HCT116 (cell line): ENCODE measurements at regions not wholly inside any gene's neighbourhood (a gene's known extent, or its start where the extent isn't known, plus 50 kb on each side); places are given as distances from the start of the nearest gene placed in this dataset.

Experiments
- ATAC-seq: fragments of 200-7000 bp; cut with Tn5 transposase; 2 replicates; pipeline ENCODE4 v1.9.1; 2020; ENCODE audit warnings: mild to moderate bottlenecking, moderate library complexity
- BruUV-seq: library from RNA; stranded (reverse); fragments of 400-500 nt; replicated peaks from 2 replicates; lab custom pipeline; 2021; lab: Mats Ljungman, UMichigan
- CTCF ChIA-PET: fragments of 300-600 bp; sonication (Branson Sonifier 250); formaldehyde crosslinking; loops from one replicate; lab custom pipeline; 2021; ENCODE audit warnings: antibody characterized with exemption; lab: Charles Lee
- POLR2A ChIA-PET: fragments of 300-600, 350-600 bp; sonication (Branson Sonifier 250); formaldehyde crosslinking; loops from one replicate; lab custom pipeline; 2021; ENCODE audit warnings: antibody characterized with exemption; lab: Charles Lee
- RAD21 ChIA-PET, 2 experiments: fragments of 300-600 bp; sonication (Branson Sonifier 250); formaldehyde crosslinking; loops; one replicate each; lab custom pipeline; 2023; ENCODE audit warnings: low total read pairs in 2 of 2; ENCODE audit not compliant: uncharacterized antibody in 2 of 2, unreplicated experiment in 2 of 2, low non-redundant PET in 1 of 2; lab: Charles Lee
- DNase-seq: peaks from one replicate; pipeline ENCODE4 v3.0.0-alpha.2; 2010; ENCODE audit warnings: low read depth, low spot score
- H2AFZ ChIP-seq: fragments of 200-600 bp; shearing (Covaris generic), sonication (generic); 2 replicates; pipeline ENCODE4 v1.6.1; 2017; ENCODE audit warnings: low read depth, mixed run types, mixed read lengths, antibody characterized with exemption, low read length; ENCODE audit not compliant: poor library complexity, severe bottlenecking
- H3K27ac ChIP-seq: 2 replicates; pipeline ENCODE4 v1.5.1; 2012; ENCODE audit warnings: low read depth, low read length
- H3K27me3 ChIP-seq: fragments of 200-600 bp; sonication (generic); 2 replicates; pipeline ENCODE4 v1.6.1; 2016; ENCODE audit warnings: mixed run types, low read length, mixed read lengths; ENCODE audit not compliant: insufficient read depth
- H3K36me3 ChIP-seq, 2 experiments: fragments of 200-500 bp in 1 of 2; fragments of 200-600 bp in 1 of 2; sonication (Bioruptor generic) in 1 of 2; sonication (generic) in 1 of 2; 2 replicates each; pipeline versions ENCODE4 v1.5.1 to v1.6.1; 2014 to 2016; ENCODE audit warnings: low read length in 2 of 2, inconsistent platforms in 1 of 2, mixed read lengths in 1 of 2, mixed run types in 1 of 2; ENCODE audit not compliant: insufficient read depth in 2 of 2, control insufficient read depth in 1 of 2
- H3K4me1 ChIP-seq, 2 experiments: fragments of 200-600 bp in 1 of 2; sonication (generic) in 1 of 2; 2 replicates each; pipeline versions ENCODE4 v1.5.1 to v1.6.1; 2012 to 2017; ENCODE audit warnings: low read length in 2 of 2, inconsistent platforms in 1 of 2, mild to moderate bottlenecking in 1 of 2, mixed read lengths in 1 of 2, mixed run types in 1 of 2, moderate library complexity in 1 of 2; ENCODE audit not compliant: insufficient read depth in 2 of 2, control insufficient read depth in 1 of 2
- H3K4me2 ChIP-seq: fragments of 200-600 bp; sonication (generic); 2 replicates; pipeline ENCODE4 v1.6.1; 2017; ENCODE audit warnings: mixed run types, low read length, mixed read lengths
- H3K4me3 ChIP-seq, 2 experiments: fragments of 200-600 bp in 1 of 2; sonication (generic) in 1 of 2; replicated peaks in 1 of 2; 2 replicates each; pipeline ENCODE4 v1.5.1; 2011 to 2016; ENCODE audit warnings: low read length in 2 of 2, control low read depth in 1 of 2, low read depth in 1 of 2, mild to moderate bottlenecking in 1 of 2, mixed read lengths in 1 of 2, mixed run types in 1 of 2
- H3K79me2 ChIP-seq: fragments of 200-600 bp; sonication (generic); 2 replicates; pipeline ENCODE4 v1.6.1; 2017; ENCODE audit warnings: mild to moderate bottlenecking, mixed run types, low read length, moderate library complexity, mixed read lengths; ENCODE audit not compliant: insufficient read depth
- H3K9ac ChIP-seq: fragments of 200-600 bp; sonication (generic); 2 replicates; pipeline ENCODE4 v1.6.1; 2016; ENCODE audit warnings: low read length, mixed read lengths
- H3K9me2 ChIP-seq: fragments of 200-600 bp; sonication (generic), shearing (Covaris generic); 2 replicates; pipeline ENCODE4 v1.6.1; 2017; ENCODE audit warnings: mixed run types, mild to moderate bottlenecking, moderate library complexity; ENCODE audit not compliant: insufficient read depth
- H3K9me3 ChIP-seq, 2 experiments: fragments of 200-500 bp in 1 of 2; fragments of 200-600 bp in 1 of 2; sonication (Bioruptor generic) in 1 of 2; sonication (generic) in 1 of 2; 2 replicates each; pipeline ENCODE4 v1.6.1; 2014 to 2017; ENCODE audit warnings: low read length in 2 of 2, mixed read lengths in 2 of 2, inconsistent platforms in 1 of 2, low read depth in 1 of 2, mild to moderate bottlenecking in 1 of 2, mixed run types in 1 of 2, moderate library complexity in 1 of 2; ENCODE audit not compliant: control insufficient read depth in 1 of 2, insufficient read depth in 1 of 2
- H4K20me1 ChIP-seq: fragments of 200-600 bp; sonication (generic), shearing (Covaris generic); 2 replicates; pipeline ENCODE4 v1.6.1; 2017; ENCODE audit warnings: mixed run types, mild to moderate bottlenecking, moderate library complexity; ENCODE audit not compliant: insufficient read depth
- ATF3 ChIP-seq: IDR thresholded peaks from 2 replicates; pipeline ENCODE4 v1.6.1; 2012
- CBX3 ChIP-seq: IDR thresholded peaks from 2 replicates; pipeline ENCODE4 v1.6.1; 2012; ENCODE audit warnings: low read depth
- CEBPB ChIP-seq: IDR thresholded peaks from 2 replicates; pipeline ENCODE4 v1.6.1; 2012; ENCODE audit warnings: low read depth
- CTCF ChIP-seq, 3 experiments: fragments of 200-600 bp in 1 of 3; sonication (generic) in 1 of 3; IDR thresholded peaks in 2 of 3; conservative IDR thresholded peaks in 1 of 3; 2 replicates each; pipeline ENCODE4 v1.5.1; 2012 to 2017; ENCODE audit warnings: low read depth in 2 of 3, low read length in 2 of 3, antibody characterized with exemption in 1 of 3, borderline replicate concordance in 1 of 3, control low read depth in 1 of 3, mild to moderate bottlenecking in 1 of 3, mixed read lengths in 1 of 3, mixed run types in 1 of 3, moderate library complexity in 1 of 3; ENCODE audit not compliant: insufficient read depth in 1 of 3
- EGR1 ChIP-seq: IDR thresholded peaks from 2 replicates; pipeline ENCODE4 v1.6.1; 2012; ENCODE audit warnings: low read depth
- ELF1 ChIP-seq: IDR thresholded peaks from 2 replicates; pipeline ENCODE4 v1.6.1; 2012; ENCODE audit warnings: low read depth, borderline replicate concordance
- EZH2phosphoT487 ChIP-seq: fragments of 200-600 bp; IDR thresholded peaks from 2 replicates; pipeline ENCODE4 v1.6.1; 2018; ENCODE audit warnings: antibody characterized with exemption, borderline replicate concordance
- FOSL1 ChIP-seq: IDR thresholded peaks from 2 replicates; pipeline ENCODE4 v1.6.1; 2012; ENCODE audit warnings: low read depth
- MAX ChIP-seq: IDR thresholded peaks from 2 replicates; pipeline ENCODE4 v1.6.1; 2012
- POLR2A ChIP-seq: IDR thresholded peaks from 2 replicates; pipeline ENCODE4 v1.7.0; 2011; ENCODE audit warnings: borderline replicate concordance; ENCODE audit not compliant: insufficient read depth, insufficient read length; ENCODE audit errors: extremely low read depth
- POLR2AphosphoS5 ChIP-seq: IDR thresholded peaks from 2 replicates; pipeline ENCODE4 v1.6.1; 2011; ENCODE audit warnings: mild to moderate bottlenecking, low read depth, low read length, moderate library complexity
- REST ChIP-seq: IDR thresholded peaks from 2 replicates; pipeline ENCODE4 v1.6.1; 2012; ENCODE audit warnings: low read depth
- SIN3A ChIP-seq: IDR thresholded peaks from 2 replicates; pipeline ENCODE4 v1.6.1; 2012; ENCODE audit warnings: low read depth
- SP1 ChIP-seq: IDR thresholded peaks from 2 replicates; pipeline ENCODE4 v1.6.1; 2012; ENCODE audit warnings: low read depth
- SRF ChIP-seq: IDR thresholded peaks from 2 replicates; pipeline ENCODE4 v1.6.1; 2012; ENCODE audit warnings: low read depth
- TCF7L2 ChIP-seq: IDR thresholded peaks from 2 replicates; pipeline ENCODE4 v1.7.0; 2011; ENCODE audit warnings: borderline replicate concordance, inconsistent platforms; ENCODE audit not compliant: insufficient read depth, insufficient read length; ENCODE audit errors: extremely low read depth
- YY1 ChIP-seq: IDR thresholded peaks from 2 replicates; pipeline ENCODE4 v1.6.1; 2011; ENCODE audit warnings: low read length, low read depth, moderate library complexity, mild to moderate bottlenecking; ENCODE audit not compliant: insufficient replicate concordance; ENCODE audit errors: extremely low read depth
- ZBTB33 ChIP-seq: IDR thresholded peaks from 2 replicates; pipeline ENCODE4 v1.6.1; 2011; ENCODE audit warnings: mild to moderate bottlenecking, low read length, moderate library complexity; ENCODE audit not compliant: insufficient replicate concordance; ENCODE audit errors: extremely low read depth
- ZFX ChIP-seq: fragments of 450-650 bp; IDR thresholded peaks from 2 replicates; pipeline ENCODE4 v1.6.1; 2017
- ZNF274 ChIP-seq: fragments of 200-500 bp; sonication (Bioruptor generic); IDR thresholded peaks from 2 replicates; pipeline ENCODE4 v1.6.1; 2014; ENCODE audit warnings: mild to moderate bottlenecking, low read depth, low read length, inconsistent platforms
- intact Hi-C: fragments of 100-400 bp; cut with micrococcal nuclease; formaldehyde crosslinking; loops from 2 replicates; pipeline ENCODE4 v1.10.0; 2022

- ATAC-seq (no peak), DNase-seq (no peak)
- H3K27me3 ChIP-seq: 0 out of 2 replicates have a peak, but pooled peaks cover 4% of the 10 kb centered on the region
- ChIA-PET CTCF (no interaction called here), RAD21 (no interaction called here), POLR2A (no interaction called here)
- H3K36me3 ChIP-seq: no peaks in the 10 kb centered on the region
- no peaks in the 10 kb centered on the region for H3K9me2 ChIP-seq
- no peaks in the 10 kb centered on the region for H3K79me2 ChIP-seq
- H3K9me3 ChIP-seq: no peaks in the 10 kb centered on the region
- H3K9ac ChIP-seq: no peak overlapping the region
- no peak for TF ChIP-seq ZNF274
- TF ChIP-seq REST: no peak
- TF ChIP-seq SP1: no peak
- no peak for TF ChIP-seq CEBPB
- no peak for TF ChIP-seq SRF
- TF ChIP-seq EZH2phosphoT487: no peak
- no peak for TF ChIP-seq ATF3
- no peak for TF ChIP-seq POLR2A
- TF ChIP-seq EGR1: no peak
- no peak for TF ChIP-seq FOSL1
- no peak for TF ChIP-seq ELF1
- no peak for TF ChIP-seq SIN3A
- TF ChIP-seq POLR2AphosphoS5: no peak
- no peak for TF ChIP-seq CBX3
- TF ChIP-seq TCF7L2: no peak
- TF ChIP-seq YY1: no peak
- TF ChIP-seq ZFX: no peak
- no peak for TF ChIP-seq ZBTB33
- TF ChIP-seq MAX: no peak
- no peak for TF ChIP-seq CTCF (IDR thresholded peaks at IDR 0.05 in 2 of 3, conservative IDR thresholded peaks at IDR 0.05 in 1 of 3; ENCODE audit: borderline replicate concordance in 1 of 3, insufficient read depth in 1 of 3, low read depth in 2 of 3, low read length in 2 of 3)
- no peaks in the 10 kb centered on the region for H3K4me1 ChIP-seq
- H2AFZ ChIP-seq: no peak overlapping the region
- no peak overlapping the region for H3K27ac ChIP-seq
- H3K4me3 ChIP-seq: no peak overlapping the region
- BruUV-seq: no TSS peak
- no peaks in the 10 kb centered on the region for H4K20me1 ChIP-seq
- intact Hi-C loops: no loop called here
- H3K4me2 ChIP-seq: no peak overlapping the region
Observed at GRCh38 chr3:67724434-67724833, 70.0 kb upstream of the SUCLG2 start.
